H9 (cell line): ENCODE measurements at regions not wholly inside any gene's neighbourhood (a gene's known extent, or its start where the extent isn't known, plus 50 kb on each side); places are given as distances from the start of the nearest gene placed in this dataset.

Source experiments
- DNase-seq: peaks from one replicate; pipeline ENCODE4 v3.0.0-alpha.2; 2017
- H2AFZ ChIP-seq: one replicate; pipeline ENCODE4 v1.6.1; 2013; ENCODE audit warnings: mild to moderate bottlenecking, low read length, control low read depth, moderate library complexity
- H2AK5ac ChIP-seq: 2 replicates; pipeline ENCODE4 v1.6.1; 2013; ENCODE audit warnings: low read length, control low read depth, mixed read lengths; ENCODE audit not compliant: insufficient read length
- H2BK120ac ChIP-seq: one replicate; pipeline ENCODE4 v1.6.1; 2013; ENCODE audit warnings: low read depth, mild to moderate bottlenecking, low read length, control low read depth, inconsistent platforms; ENCODE audit not compliant: poor library complexity, severe bottlenecking
- H2BK12ac ChIP-seq: 2 replicates; pipeline ENCODE4 v1.6.1; 2013; ENCODE audit warnings: low read length, control low read depth, mixed read lengths, low read depth; ENCODE audit not compliant: insufficient read length
- H2BK15ac ChIP-seq: 2 replicates; pipeline ENCODE4 v1.6.1; 2013; ENCODE audit warnings: low read depth, low read length, control low read depth
- H2BK20ac ChIP-seq: one replicate; pipeline ENCODE4 v1.6.1; 2013; ENCODE audit warnings: low read depth, mild to moderate bottlenecking, low read length, control low read depth, inconsistent platforms; ENCODE audit not compliant: poor library complexity, severe bottlenecking
- H2BK5ac ChIP-seq: 2 replicates; pipeline ENCODE4 v1.6.1; 2013; ENCODE audit warnings: low read length, control low read depth, mixed read lengths; ENCODE audit not compliant: insufficient read length
- H3K14ac ChIP-seq: 2 replicates; pipeline ENCODE4 v1.6.1; 2013; ENCODE audit warnings: low read length, control low read depth; ENCODE audit not compliant: insufficient read depth
- H3K18ac ChIP-seq: 2 replicates; pipeline ENCODE4 v1.6.1; 2013; ENCODE audit warnings: low read depth, mild to moderate bottlenecking, mixed read lengths, low read length, control low read depth; ENCODE audit not compliant: insufficient read length
- H3K23ac ChIP-seq: 2 replicates; pipeline ENCODE4 v1.6.1; 2013; ENCODE audit warnings: low read length, control low read depth, mixed read lengths, low read depth; ENCODE audit not compliant: insufficient read length
- H3K23me2 ChIP-seq: 2 replicates; pipeline ENCODE4 v1.6.1; 2013; ENCODE audit warnings: low read depth, mild to moderate bottlenecking, mixed read lengths, low read length, control low read depth; ENCODE audit not compliant: insufficient read length, poor library complexity, severe bottlenecking
- H3K27ac ChIP-seq: 2 replicates; pipeline ENCODE4 v1.5.1; 2013; ENCODE audit warnings: low read length, control low read depth, mixed read lengths, low read depth; ENCODE audit not compliant: insufficient read length
- H3K27me3 ChIP-seq: 2 replicates; pipeline ENCODE4 v1.6.1; 2013; ENCODE audit warnings: low read length, control low read depth, inconsistent platforms; ENCODE audit not compliant: insufficient read depth
- H3K4ac ChIP-seq: 2 replicates; pipeline ENCODE4 v1.6.1; 2013; ENCODE audit warnings: low read depth, mild to moderate bottlenecking, control low read depth, inconsistent platforms, low read length, moderate library complexity
- H3K4me1 ChIP-seq: 2 replicates; pipeline ENCODE4 v1.6.1; 2013; ENCODE audit warnings: low read length, control low read depth, inconsistent platforms; ENCODE audit not compliant: insufficient read depth
- H3K4me2 ChIP-seq: 2 replicates; pipeline ENCODE4 v1.6.1; 2013; ENCODE audit warnings: low read length, control low read depth, mixed read lengths; ENCODE audit not compliant: insufficient read length, insufficient read depth
- H3K56ac ChIP-seq: 2 replicates; pipeline ENCODE4 v1.6.1; 2013; ENCODE audit warnings: low read depth, mild to moderate bottlenecking, mixed read lengths, low read length, control low read depth; ENCODE audit not compliant: insufficient read length
- H3K79me1 ChIP-seq: 2 replicates; pipeline ENCODE4 v1.6.1; 2013; ENCODE audit warnings: low read depth, mild to moderate bottlenecking, moderate library complexity, low read length, control low read depth, inconsistent platforms; ENCODE audit not compliant: insufficient read depth, poor library complexity, severe bottlenecking
- H3K79me2 ChIP-seq: 2 replicates; pipeline ENCODE4 v1.6.1; 2013; ENCODE audit warnings: low read length, control low read depth, inconsistent platforms; ENCODE audit not compliant: insufficient read depth
- H3K9ac ChIP-seq: 2 replicates; pipeline ENCODE4 v1.6.1; 2013; ENCODE audit warnings: low read length, control low read depth, mixed read lengths; ENCODE audit not compliant: insufficient read length; ENCODE audit errors: extremely low read depth
- H3K9me3 ChIP-seq: one replicate; pipeline ENCODE4 v1.6.1; 2013; ENCODE audit warnings: low read depth, low read length, inconsistent platforms; ENCODE audit not compliant: control insufficient read depth
- H3T11ph ChIP-seq: one replicate; pipeline ENCODE4 v1.6.1; 2013; ENCODE audit warnings: mild to moderate bottlenecking, low read length, control low read depth, inconsistent platforms
- H4K20me1 ChIP-seq: one replicate; pipeline ENCODE4 v1.6.1; 2013; ENCODE audit not compliant: control insufficient read depth, insufficient read length, insufficient read depth
- H4K5ac ChIP-seq: 2 replicates; pipeline ENCODE4 v1.6.1; 2013; ENCODE audit warnings: low read depth, mild to moderate bottlenecking, mixed read lengths, low read length, control low read depth; ENCODE audit not compliant: insufficient read length
- H4K8ac ChIP-seq: replicated peaks from 2 replicates; pipeline ENCODE4 v1.6.1; 2013; ENCODE audit warnings: low read length, control low read depth, mixed read lengths, low read depth; ENCODE audit not compliant: insufficient read length
- H4K91ac ChIP-seq: 2 replicates; pipeline ENCODE4 v1.6.1; 2013; ENCODE audit warnings: low read depth, mild to moderate bottlenecking, moderate library complexity, mixed read lengths, low read length, control low read depth; ENCODE audit not compliant: insufficient read length
- H3K27ac Mint-ChIP-seq, 3 experiments: 2 replicates in 2 of 3; 3 replicates in 1 of 3; pipeline ENCODE4 v1.8.0; 2020 to 2021; ENCODE audit warnings: mixed read lengths in 3 of 3, mild to moderate bottlenecking in 1 of 3, moderate library complexity in 1 of 3
- H3K27me3 Mint-ChIP-seq: 2 replicates; pipeline ENCODE4 v1.8.0; 2021; ENCODE audit warnings: low read depth, mild to moderate bottlenecking, moderate library complexity, mixed read lengths
- H3K36me3 Mint-ChIP-seq, 3 experiments: 2 replicates in 2 of 3; 3 replicates in 1 of 3; pipeline ENCODE4 v1.8.0; 2020 to 2021; ENCODE audit warnings: low read depth in 3 of 3, mixed read lengths in 3 of 3; ENCODE audit not compliant: insufficient read depth in 1 of 3
- H3K4me1 Mint-ChIP-seq, 2 experiments: 2 replicates each; pipeline ENCODE4 v1.8.0; 2020; ENCODE audit warnings: mixed read lengths in 2 of 2
- H3K4me3 Mint-ChIP-seq, 2 experiments: 2 replicates in 1 of 2; 3 replicates in 1 of 2; pipeline ENCODE4 v1.8.0; 2020 to 2021; ENCODE audit warnings: mild to moderate bottlenecking in 2 of 2, mixed read lengths in 2 of 2, moderate library complexity in 1 of 2
- H3K9me3 Mint-ChIP-seq, 2 experiments: 2 replicates in 1 of 2; 3 replicates in 1 of 2; pipeline ENCODE4 v1.8.0; 2020; ENCODE audit warnings: mild to moderate bottlenecking in 2 of 2, mixed read lengths in 2 of 2, moderate library complexity in 1 of 2
- WGBS: extraction: QIAGEN DNeasy Blood & Tissue Kit; methylation state at CpG from one replicate; pipeline ENCODE4 v1.1.7; 2013; ENCODE audit warnings: missing lambda C conversion rate, low lambda C conversion rate, mixed read lengths; ENCODE audit not compliant: insufficient read length; ENCODE audit errors: extremely low coverage; 5-methylcytosine and 5-hydroxymethylcytosine counted together
- TF ChIP-seq, protein P1 (sequence below): fragments of 200-600 bp; sonication (generic); conservative IDR thresholded peaks from 3 replicates; pipeline ENCODE4 v1.8.0; 2021; ENCODE audit warnings: antibody characterized with exemption, mild to moderate bottlenecking

DNA sequence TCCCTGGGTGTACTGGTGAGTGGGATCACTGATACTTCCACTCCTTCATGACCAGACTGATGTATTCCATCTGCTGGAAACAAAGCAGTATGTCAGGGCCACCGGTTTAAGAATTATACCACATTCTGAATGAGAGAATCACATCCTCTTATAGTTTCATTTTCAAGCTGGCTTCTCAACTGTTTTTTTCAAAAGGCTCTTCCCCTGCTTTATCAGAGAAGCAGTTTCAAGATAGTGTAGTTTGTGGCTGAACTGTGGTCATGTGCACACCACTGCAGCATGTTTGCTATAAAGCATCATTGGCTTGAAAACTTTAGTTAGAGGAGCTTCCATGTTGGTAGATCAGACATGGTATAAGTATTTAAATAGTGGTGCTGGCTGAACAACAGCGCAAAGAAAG is 450.5 kb upstream of the CDH10 start:
- H2BK120ac ChIP-seq, result no peak overlapping the region
- no peaks in the 10 kb centered on the region for H3K9me3 ChIP-seq
- TF ChIP-seq, protein P1, sequence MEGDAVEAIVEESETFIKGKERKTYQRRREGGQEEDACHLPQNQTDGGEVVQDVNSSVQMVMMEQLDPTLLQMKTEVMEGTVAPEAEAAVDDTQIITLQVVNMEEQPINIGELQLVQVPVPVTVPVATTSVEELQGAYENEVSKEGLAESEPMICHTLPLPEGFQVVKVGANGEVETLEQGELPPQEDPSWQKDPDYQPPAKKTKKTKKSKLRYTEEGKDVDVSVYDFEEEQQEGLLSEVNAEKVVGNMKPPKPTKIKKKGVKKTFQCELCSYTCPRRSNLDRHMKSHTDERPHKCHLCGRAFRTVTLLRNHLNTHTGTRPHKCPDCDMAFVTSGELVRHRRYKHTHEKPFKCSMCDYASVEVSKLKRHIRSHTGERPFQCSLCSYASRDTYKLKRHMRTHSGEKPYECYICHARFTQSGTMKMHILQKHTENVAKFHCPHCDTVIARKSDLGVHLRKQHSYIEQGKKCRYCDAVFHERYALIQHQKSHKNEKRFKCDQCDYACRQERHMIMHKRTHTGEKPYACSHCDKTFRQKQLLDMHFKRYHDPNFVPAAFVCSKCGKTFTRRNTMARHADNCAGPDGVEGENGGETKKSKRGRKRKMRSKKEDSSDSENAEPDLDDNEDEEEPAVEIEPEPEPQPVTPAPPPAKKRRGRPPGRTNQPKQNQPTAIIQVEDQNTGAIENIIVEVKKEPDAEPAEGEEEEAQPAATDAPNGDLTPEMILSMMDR, result no peak
- Mint-ChIP-seq H3K27ac (no peak overlapping the region; a peak in 1 of 7 replicates), H3K9me3 (no peaks in the 10 kb centered on the region), H3K36me3 (no peaks in the 10 kb centered on the region), H3K4me3 (no peak overlapping the region), H3K4me1 (no peaks in the 10 kb centered on the region), H3K27me3 (no peaks in the 10 kb centered on the region)
- H3K4ac ChIP-seq, result no peak overlapping the region
- H4K5ac ChIP-seq, result no peak overlapping the region
- H4K8ac ChIP-seq, result no peak overlapping the region
- H2AK5ac ChIP-seq, result no peak overlapping the region
- no peaks in the 10 kb centered on the region for H3K79me2 ChIP-seq
- no peak overlapping the region for H3K18ac ChIP-seq
- WGBS, result no CpG with 5 or more reads among the region's 2 CpGs
- no peaks in the 10 kb centered on the region for H4K20me1 ChIP-seq
- H2BK20ac ChIP-seq, result no peak overlapping the region
- no peak overlapping the region for H4K91ac ChIP-seq
- no peaks in the 10 kb centered on the region for H3K4me1 ChIP-seq
- H3K4me2 ChIP-seq, result no peak overlapping the region
- no peak overlapping the region for H2BK12ac ChIP-seq
- H3K23me2 ChIP-seq, result no peaks in the 10 kb centered on the region
- no peak overlapping the region for H2BK15ac ChIP-seq
- no peak overlapping the region for H2BK5ac ChIP-seq
- no peak for DNase-seq
- H3K27ac ChIP-seq, result no peak overlapping the region
- no peak overlapping the region for H3K14ac ChIP-seq
- no peak overlapping the region for H3K23ac ChIP-seq
- no peaks in the 10 kb centered on the region for H3K79me1 ChIP-seq
- H3K56ac ChIP-seq, result no peak overlapping the region
- H3K9ac ChIP-seq, result no peak overlapping the region
- no peak overlapping the region for H3T11ph ChIP-seq
- no peaks in the 10 kb centered on the region for H3K27me3 ChIP-seq
- H2AFZ ChIP-seq, result no peak overlapping the region
